Upper lobe of left lung (tissue), 6 donors: ENCODE measurements at regions not wholly inside any gene's neighbourhood (a gene's known extent, or its start where the extent isn't known, plus 50 kb on each side); places are given as distances from the start of the nearest gene placed in this dataset.

Experiments used
- ATAC-seq, 2 donors: fragments of 200-7000 bp; cut with Tn5 transposase; one replicate each; pipeline ENCODE4 v1.9.1; 2022; ENCODE audit warnings: mild to moderate bottlenecking in 2 of 2, moderate library complexity in 2 of 2; ENCODE audit not compliant: low FRiP score in 2 of 2
- DNase-seq, 2 donors: peaks; one replicate each; pipeline ENCODE4 v3.0.0-alpha.2; 2019 to 2020
- H3K27ac ChIP-seq, 4 donors: fragments of 200-600 bp; sonication (generic); one replicate each; pipeline ENCODE4 v1.5.1; 2016 to 2019
- H3K27me3 ChIP-seq, 4 donors: fragments of 200-600 bp; sonication (generic); one replicate each; pipeline ENCODE4 v1.5.1; 2017 to 2019
- H3K36me3 ChIP-seq, 4 donors: fragments of 200-600 bp; sonication (generic); one replicate each; pipeline ENCODE4 v1.5.1; 2016 to 2019
- H3K4me1 ChIP-seq, 4 donors: fragments of 200-600 bp; sonication (generic); one replicate each; pipeline ENCODE4 v1.5.1; 2018 to 2019
- H3K4me3 ChIP-seq, 4 donors: fragments of 200-600 bp; sonication (generic); one replicate each; pipeline ENCODE4 v1.5.1; 2017 to 2019; ENCODE audit warnings: mild to moderate bottlenecking in 2 of 4, moderate library complexity in 1 of 4
- H3K9me3 ChIP-seq, 4 donors: fragments of 200-600 bp; sonication (generic); one replicate each; pipeline ENCODE4 v1.5.1; 2018 to 2019
- CTCF ChIP-seq, 6 experiments: fragments of 450-650 bp in 4 of 6; fragments of 200-600 bp in 2 of 6; sonication (generic) in 2 of 6; IDR thresholded peaks; one replicate each; pipeline ENCODE4 v1.5.1; 2016 to 2019; ENCODE audit warnings: antibody characterized with exemption in 6 of 6
- EP300 ChIP-seq, 4 donors: sonication (generic); formaldehyde crosslinking; IDR thresholded peaks; one replicate each; pipeline ENCODE4 v1.5.1; 2017; ENCODE audit warnings: antibody characterized with exemption in 4 of 4, control low read depth in 2 of 4
- POLR2A ChIP-seq, 4 donors: fragments of 450-650 bp; IDR thresholded peaks; one replicate each; pipeline ENCODE4 v1.5.1; 2016 to 2017; ENCODE audit warnings: antibody characterized with exemption in 4 of 4, mild to moderate bottlenecking in 2 of 4
- POLR2AphosphoS5 ChIP-seq, 2 donors: sonication (generic); formaldehyde crosslinking; IDR thresholded peaks; one replicate each; pipeline ENCODE4 v1.5.1; 2017; ENCODE audit warnings: antibody characterized with exemption in 2 of 2
- WGBS, 2 donors: methylation state at CpG; one replicate each; pipeline ENCODE4 v1.1.5; 2017 to 2018; 5-methylcytosine and 5-hydroxymethylcytosine counted together
- donor health status: DM: no; HTN: no; CAD: no; lungs with moderate emphysema.
- donor health status: DM: no; HTN: yes; CAD: no; lungs with severe emphysema.

- H3K4me1 ChIP-seq, result no peaks in the 10 kb centered on the region
- H3K36me3 ChIP-seq, result no peaks in the 10 kb centered on the region
- no peak overlapping the region for H3K27ac ChIP-seq
- H3K4me3 ChIP-seq, result no peak overlapping the region
- no peaks in the 10 kb centered on the region for H3K27me3 ChIP-seq
- 93 to 94% methylated on average over 7 of the region's 7 CpGs for WGBS, 2 donors
- DNase-seq, result no peak
- TF ChIP-seq POLR2A (IDR thresholded peaks at IDR 0.05), result no peak
- no peak for TF ChIP-seq CTCF (IDR thresholded peaks at IDR 0.05)
- no peak for TF ChIP-seq POLR2AphosphoS5 (IDR thresholded peaks at IDR 0.05)
- TF ChIP-seq EP300 (IDR thresholded peaks at IDR 0.05), result no peak
- no peak for ATAC-seq
- H3K9me3 ChIP-seq, result no peaks in the 10 kb centered on the region
Measured at GRCh38 chr10:113219446-113219845, 269.4 kb downstream of the TCF7L2 start.

- H3K9me3 ChIP-seq, result no peaks in the 10 kb centered on the region
- no peaks in the 10 kb centered on the region for H3K36me3 ChIP-seq
- no peaks in the 10 kb centered on the region for H3K27me3 ChIP-seq
- TF ChIP-seq POLR2A (IDR thresholded peaks at IDR 0.05), result no peak
- TF ChIP-seq EP300 (IDR thresholded peaks at IDR 0.05), result no peak
- TF ChIP-seq POLR2AphosphoS5 (IDR thresholded peaks at IDR 0.05), result no peak
- TF ChIP-seq CTCF (IDR thresholded peaks at IDR 0.05), result no peak
- ATAC-seq (no peak), DNase-seq (no peak)
- no peak overlapping the region for H3K4me3 ChIP-seq
- 53 to 63% methylated on average over 6 of the region's 6 CpGs for WGBS, 2 donors
- no peak overlapping the region for H3K27ac ChIP-seq
- H3K4me1 ChIP-seq, result no peaks in the 10 kb centered on the region
Measured at GRCh38 chr10:113221756-113222168, 271.7 kb downstream of the TCF7L2 start.

DNA sequence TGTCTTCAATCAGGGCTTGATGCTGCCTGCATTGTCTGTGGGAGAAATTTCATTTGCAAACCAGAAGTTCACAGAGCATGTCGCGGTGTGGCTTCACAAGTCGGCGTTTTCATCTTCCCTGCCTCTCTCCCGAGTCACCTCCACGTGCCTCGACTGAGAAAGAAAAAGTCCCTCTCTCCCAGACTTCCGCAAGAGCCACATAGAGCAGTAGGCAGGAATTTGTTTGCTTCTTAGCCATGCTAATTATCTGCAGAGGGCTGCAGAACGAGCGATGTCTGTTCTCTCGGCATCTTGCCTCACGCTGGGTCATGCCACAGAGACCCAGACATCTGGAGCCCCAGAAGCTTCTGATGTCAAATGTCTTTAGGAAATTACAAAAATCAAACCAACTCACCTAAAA, 272.2 kb downstream of the TCF7L2 start:
- Histone ChIP-seq H3K4me1 (no peaks in the 10 kb centered on the region), H3K36me3 (no peaks in the 10 kb centered on the region), H3K9me3 (no peaks in the 10 kb centered on the region), H3K27me3 (no peaks in the 10 kb centered on the region), H3K27ac (no peak overlapping the region), H3K4me3 (no peak overlapping the region)
- no peak for TF ChIP-seq CTCF (IDR thresholded peaks at IDR 0.05)
- no peak for TF ChIP-seq EP300 (IDR thresholded peaks at IDR 0.05)
- no peak for TF ChIP-seq POLR2AphosphoS5 (IDR thresholded peaks at IDR 0.05)
- no peak for TF ChIP-seq POLR2A (IDR thresholded peaks at IDR 0.05)
- 61 to 79% methylated on average over 12 of the region's 12 CpGs for WGBS, 2 donors
- DNase-seq (no peak), ATAC-seq (no peak)

- Histone ChIP-seq H3K4me3 (no peak overlapping the region), H3K27me3 (no peaks in the 10 kb centered on the region), H3K4me1 (no peaks in the 10 kb centered on the region), H3K9me3 (no peaks in the 10 kb centered on the region), H3K36me3 (no peaks in the 10 kb centered on the region), H3K27ac (no peak overlapping the region)
- no peak for TF ChIP-seq POLR2A (IDR thresholded peaks at IDR 0.05)
- no peak for TF ChIP-seq EP300 (IDR thresholded peaks at IDR 0.05)
- no peak for TF ChIP-seq CTCF (IDR thresholded peaks at IDR 0.05)
- no peak for TF ChIP-seq POLR2AphosphoS5 (IDR thresholded peaks at IDR 0.05)
- no peak for ATAC-seq
- no peak for DNase-seq
- WGBS, 2 donors, result 85 to 90% methylated on average over 2 of the region's 2 CpGs
Measured at GRCh38 chr10:113225364-113225763, 275.3 kb downstream of the TCF7L2 start.

GRCh38 chr10:113225903-113226302, 275.9 kb downstream of the TCF7L2 start:
- H3K4me3 ChIP-seq, result no peak overlapping the region
- no peaks in the 10 kb centered on the region for H3K27me3 ChIP-seq
- 89 to 95% methylated on average over 11 of the region's 11 CpGs for WGBS, 2 donors
- DNase-seq, result no peak
- H3K36me3 ChIP-seq, result no peaks in the 10 kb centered on the region
- no peak for ATAC-seq
- H3K9me3 ChIP-seq, result no peaks in the 10 kb centered on the region
- no peaks in the 10 kb centered on the region for H3K4me1 ChIP-seq
- no peak overlapping the region for H3K27ac ChIP-seq
- TF ChIP-seq CTCF (IDR thresholded peaks at IDR 0.05) (no peak), POLR2A (IDR thresholded peaks at IDR 0.05) (no peak), POLR2AphosphoS5 (IDR thresholded peaks at IDR 0.05) (no peak), EP300 (IDR thresholded peaks at IDR 0.05) (no peak)
